GM19438 (cell line): ENCODE measurements at regions not wholly inside any gene's neighbourhood (a gene's known extent, or its start where the extent isn't known, plus 50 kb on each side); places are given as distances from the start of the nearest gene placed in this dataset.

ENCODE experiments used
- ATAC-seq: cut with Tn5 transposase; IDR thresholded peaks from one replicate; pipeline ENCODE4 v1.9.1; 2021; ENCODE audit warnings: low read depth; ENCODE audit not compliant: unreplicated experiment

DNA sequence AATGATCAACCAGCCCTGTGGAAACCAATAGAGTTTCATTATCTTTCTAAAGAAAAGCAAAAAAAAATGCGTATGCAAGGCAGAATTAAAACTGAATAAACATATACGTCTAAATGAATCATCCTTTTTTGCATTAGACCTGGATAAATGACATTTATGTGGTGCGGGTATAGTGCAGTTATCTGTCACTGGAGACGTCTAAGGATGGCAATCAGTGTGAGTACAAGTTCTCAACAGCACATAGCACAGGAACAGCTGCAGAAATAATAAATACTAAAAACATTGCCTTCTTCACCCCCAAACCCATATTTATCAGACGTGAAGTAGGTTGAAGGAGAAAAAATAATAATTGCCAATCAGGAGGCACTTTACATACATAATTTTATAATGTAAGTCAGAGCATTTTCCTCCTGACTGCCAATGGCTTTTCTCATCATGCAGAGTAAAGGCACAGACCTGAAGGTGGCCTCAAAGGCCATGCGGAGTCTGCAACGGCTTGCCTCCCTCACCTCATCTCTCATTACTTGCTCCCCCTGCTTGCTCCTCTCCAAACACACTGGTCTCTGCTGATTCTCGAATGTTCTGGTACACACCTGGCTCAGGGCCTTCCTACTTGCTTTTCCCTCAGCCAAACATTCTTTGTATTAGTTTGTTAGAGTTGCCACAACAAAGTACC is 574.7 kb upstream of the PLXNA2 start:
- no peak for ATAC-seq

DNA sequence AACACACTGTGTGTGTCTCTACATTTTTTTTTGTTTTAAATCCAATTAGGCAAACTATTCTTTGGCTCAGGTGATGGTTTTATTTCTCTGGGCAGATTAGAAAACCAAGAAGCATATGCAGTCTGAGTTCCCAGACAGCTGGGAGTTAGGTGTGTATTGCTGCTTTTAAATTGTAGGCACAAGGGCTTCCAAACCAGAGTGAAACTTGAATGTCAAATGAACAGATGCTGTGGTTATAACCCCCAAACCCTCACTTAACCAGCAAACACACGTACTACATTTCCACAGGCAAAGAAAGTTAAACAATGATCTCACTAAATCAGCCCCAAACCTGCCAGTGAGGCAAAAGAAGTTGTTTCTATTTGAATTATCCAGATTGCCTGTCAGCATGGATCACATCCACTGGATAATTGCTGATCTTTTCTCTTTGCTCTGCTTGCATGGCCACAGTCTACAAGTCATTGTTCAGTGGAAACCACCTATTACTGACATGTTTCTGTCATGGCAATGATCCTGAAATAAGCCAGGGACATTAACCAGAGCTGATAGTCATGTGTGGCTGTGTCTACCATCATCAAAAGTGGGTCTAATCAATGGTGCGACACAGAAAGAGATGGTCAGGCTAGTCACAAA is 576.5 kb upstream of the PLXNA2 start:
- ATAC-seq: no peak

GRCh38 chr1:208821939-208822338 is 577.8 kb upstream of the PLXNA2 start:
- ATAC-seq: no peak

- ATAC-seq: no peak
Observed at GRCh38 chr1:208825300-208825699, 581.1 kb upstream of the PLXNA2 start.

GRCh38 chr1:208829595-208829994 is 585.4 kb upstream of the PLXNA2 start:
- ATAC-seq: no peak

- no peak for ATAC-seq
Observed at GRCh38 chr1:208834381-208835096, 590.4 kb upstream of the PLXNA2 start.

GRCh38 chr1:208835097-208835463 is 590.9 kb upstream of the PLXNA2 start:
- ATAC-seq: no peak

- no peak for ATAC-seq
Observed at GRCh38 chr1:208835781-208836180, 591.6 kb upstream of the PLXNA2 start.

GRCh38 chr1:208837242-208837641 is 593.1 kb upstream of the PLXNA2 start:
- ATAC-seq: no peak

DNA sequence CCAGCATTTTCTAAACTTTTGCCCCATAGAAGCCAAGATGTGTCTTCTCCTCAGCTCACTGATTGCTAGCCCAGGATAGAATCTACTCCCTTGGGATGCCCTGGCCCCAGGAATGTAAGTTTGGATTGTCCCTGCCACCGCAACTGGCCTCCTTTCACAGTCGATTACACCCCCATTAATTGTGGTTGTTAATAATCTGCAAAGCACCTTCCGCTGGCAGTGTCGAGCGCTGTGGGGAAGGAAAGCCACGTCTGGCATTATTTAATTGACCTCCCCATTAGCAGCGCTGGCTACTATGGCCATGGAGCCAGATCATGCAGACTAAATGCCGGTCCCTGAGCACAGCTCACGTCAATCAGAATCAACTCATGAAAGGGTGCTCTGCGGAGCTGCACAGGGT is 597.3 kb upstream of the PLXNA2 start:
- ATAC-seq: no peak

DNA sequence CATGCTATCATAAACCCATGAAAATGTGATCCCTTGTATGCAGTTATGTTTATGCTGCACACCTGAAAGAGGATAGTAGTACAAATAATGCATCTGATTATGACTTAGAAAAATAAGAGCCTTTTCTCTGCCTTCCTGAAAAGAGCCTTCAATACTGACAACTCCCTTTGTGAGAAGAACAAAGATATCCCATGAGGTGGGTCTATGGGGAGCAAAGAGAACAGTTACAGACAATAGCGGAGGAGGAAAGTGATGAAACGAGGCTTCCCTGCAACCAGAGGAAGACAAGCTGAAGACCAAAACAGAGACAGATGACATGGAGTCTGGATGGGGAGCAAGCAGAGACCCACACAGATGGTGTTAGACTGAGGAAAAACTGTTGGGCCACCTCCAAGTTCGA is 598.3 kb upstream of the PLXNA2 start:
- ATAC-seq: no peak

- no peak for ATAC-seq
Observed at GRCh38 chr1:208844158-208844557, 600.0 kb upstream of the PLXNA2 start.

- ATAC-seq: no peak
Observed at GRCh38 chr1:208848854-208849253, 604.7 kb upstream of the PLXNA2 start.

DNA sequence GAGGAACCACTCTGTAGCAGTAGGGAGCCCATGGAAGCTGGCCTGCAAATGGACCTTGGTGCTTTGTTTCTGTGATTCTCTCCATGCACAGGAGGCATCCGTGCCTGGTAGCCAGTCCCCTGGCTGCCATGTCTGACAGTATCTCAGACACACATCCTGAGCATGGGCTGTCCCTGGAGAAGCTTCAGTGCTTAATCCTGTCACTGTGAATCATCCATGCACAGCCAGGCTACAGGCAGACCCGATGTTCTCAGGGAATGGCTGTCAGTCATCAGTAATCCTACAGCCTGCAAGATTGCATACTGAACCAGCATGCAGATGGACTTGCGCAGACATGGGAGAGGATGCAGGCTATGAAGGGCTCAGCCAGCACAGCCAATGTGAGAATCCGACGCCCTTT is 606.3 kb upstream of the PLXNA2 start:
- ATAC-seq: no peak

GRCh38 chr1:208851366-208851765 is 607.2 kb upstream of the PLXNA2 start:
- ATAC-seq: no peak

- ATAC-seq: no peak
Observed at GRCh38 chr1:208852911-208853310, 608.7 kb upstream of the PLXNA2 start.

GRCh38 chr1:208855403-208855802 is 611.2 kb upstream of the PLXNA2 start:
- peak; percentile 73 for ATAC-seq

GRCh38 chr1:208857465-208857864 is 613.3 kb upstream of the PLXNA2 start:
- no peak for ATAC-seq

GRCh38 chr1:208858738-208859137 is 614.6 kb upstream of the PLXNA2 start:
- no peak for ATAC-seq

DNA sequence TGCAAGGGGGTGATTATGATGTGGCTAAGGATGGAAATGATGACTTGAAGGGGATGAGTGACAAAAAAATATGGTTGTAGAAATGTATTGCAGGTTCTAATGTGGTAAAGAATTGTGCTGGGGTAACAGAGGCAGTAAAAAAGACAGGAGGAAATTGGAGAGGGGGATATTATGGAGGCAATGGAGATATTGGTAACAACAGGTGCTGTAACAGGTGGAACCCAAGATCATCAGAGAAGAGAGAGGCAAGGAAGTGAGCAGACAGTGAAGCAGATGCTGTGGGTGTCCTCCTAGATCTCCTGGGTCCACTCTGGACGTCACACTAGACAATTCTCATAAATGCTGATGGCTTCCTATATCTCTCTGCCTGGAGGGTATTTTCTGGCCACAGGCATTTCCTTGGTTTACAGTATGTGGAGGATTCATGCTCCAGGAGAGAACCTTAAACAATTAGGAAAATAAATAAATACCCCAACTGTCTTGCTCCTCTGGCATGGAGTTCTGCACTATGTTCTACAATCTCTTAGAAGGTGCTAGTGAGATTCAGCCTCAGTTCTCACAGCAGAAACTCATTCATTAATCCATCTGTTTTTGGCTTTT is 620.3 kb upstream of the PLXNA2 start:
- ATAC-seq: no peak

- ATAC-seq: no peak
Observed at GRCh38 chr1:208866386-208866955, 622.3 kb upstream of the PLXNA2 start.
